GM12874 (cell line): ENCODE measurements at regions not wholly inside any gene's neighbourhood (a gene's known extent, or its start where the extent isn't known, plus 50 kb on each side); places are given as distances from the start of the nearest gene placed in this dataset.

ENCODE experiments used
- CTCF ChIP-seq: IDR thresholded peaks from 2 replicates; pipeline ENCODE4 v1.5.1; 2011; ENCODE audit warnings: low read depth, mild to moderate bottlenecking, control low read depth, low read length, moderate library complexity; ENCODE audit not compliant: insufficient read depth

GRCh38 chr6:101275251-101275650, 118.3 kb upstream of the GRIK2 start:
- TF ChIP-seq CTCF, result no peak

GRCh38 chr6:101276066-101276465, 117.4 kb upstream of the GRIK2 start:
- no peak for TF ChIP-seq CTCF

GRCh38 chr6:101279410-101279809, 114.1 kb upstream of the GRIK2 start:
- TF ChIP-seq CTCF, result no peak

- TF ChIP-seq CTCF, result no peak
Measured at GRCh38 chr6:101281266-101281665, 112.2 kb upstream of the GRIK2 start.

DNA sequence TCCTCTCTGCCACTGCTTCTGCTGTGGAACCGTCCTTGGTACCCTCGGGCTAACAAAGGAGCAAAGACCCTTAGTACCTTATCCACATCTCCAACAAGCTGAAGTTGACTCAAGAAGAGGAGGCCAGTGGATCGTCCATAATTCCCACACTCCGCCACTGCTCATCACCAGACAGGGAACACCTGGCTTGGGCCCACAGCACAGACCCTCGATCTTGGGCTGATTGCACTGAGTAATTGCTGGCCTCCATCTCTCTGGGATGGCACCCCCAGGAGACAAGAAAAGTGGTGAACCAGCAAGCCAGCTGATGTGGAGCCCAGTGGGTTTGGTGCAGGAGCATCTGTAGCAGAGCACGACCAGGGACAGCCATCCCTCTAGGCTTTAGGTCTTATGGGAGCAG, 109.4 kb upstream of the GRIK2 start:
- no peak for TF ChIP-seq CTCF

DNA sequence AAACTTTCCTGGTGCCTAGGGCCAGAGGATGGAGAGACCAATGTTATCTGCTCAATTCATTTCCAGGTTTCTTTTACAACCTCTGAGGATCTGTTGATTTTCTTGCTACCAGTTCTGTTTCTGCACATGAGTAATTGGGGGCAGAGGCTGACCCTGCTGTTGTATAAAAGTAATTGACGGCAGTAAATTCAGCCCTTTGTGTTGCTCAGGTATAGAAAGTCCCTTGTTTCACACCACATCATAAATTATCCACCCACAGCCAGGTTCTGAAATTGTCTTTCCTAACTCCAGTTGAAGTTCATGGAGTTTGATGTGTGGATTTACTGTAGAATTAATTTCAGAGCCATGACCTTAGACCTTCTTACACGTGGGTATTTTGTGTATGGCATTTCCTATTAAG, 107.4 kb upstream of the GRIK2 start:
- no peak for TF ChIP-seq CTCF

- no peak for TF ChIP-seq CTCF
Measured at GRCh38 chr6:101290346-101290745, 103.2 kb upstream of the GRIK2 start.
